GM18870 (cell line): ENCODE measurements at regions not wholly inside any gene's neighbourhood (a gene's known extent, or its start where the extent isn't known, plus 50 kb on each side); places are given as distances from the start of the nearest gene placed in this dataset.
A peak's percentile ranks its signal among the peaks of the same experiment; 100 is the strongest.

ENCODE experiments used
- ATAC-seq: cut with Tn5 transposase; IDR thresholded peaks from one replicate; pipeline ENCODE4 v1.9.1; 2021; ENCODE audit warnings: moderate library complexity; ENCODE audit not compliant: unreplicated experiment

GRCh38 chr16:51359141-51359955 is 208.3 kb upstream of the SALL1 start:
- no peak for ATAC-seq

- no peak for ATAC-seq
These were observed 206.8 kb upstream of the SALL1 start for GRCh38 chr16:51357839-51358238.

- ATAC-seq = no peak
These were observed 204.8 kb upstream of the SALL1 start for GRCh38 chr16:51355875-51356274.

GRCh38 chr16:51355195-51355594 is 204.1 kb upstream of the SALL1 start:
- no peak for ATAC-seq

GRCh38 chr16:51353055-51353454 is 202.0 kb upstream of the SALL1 start:
- ATAC-seq = no peak

GRCh38 chr16:51349626-51350025 is 198.6 kb upstream of the SALL1 start:
- no peak for ATAC-seq

- ATAC-seq = no peak
These were observed 192.3 kb upstream of the SALL1 start for GRCh38 chr16:51343411-51343810.

GRCh38 chr16:51341204-51341603 is 190.1 kb upstream of the SALL1 start:
- ATAC-seq = no peak

GRCh38 chr16:51337662-51338061 is 186.6 kb upstream of the SALL1 start:
- no peak for ATAC-seq

GRCh38 chr16:51328733-51329132 is 177.7 kb upstream of the SALL1 start:
- ATAC-seq = no peak

GRCh38 chr16:51327001-51327400 is 175.9 kb upstream of the SALL1 start:
- no peak for ATAC-seq

GRCh38 chr16:51326131-51326856 is 175.2 kb upstream of the SALL1 start:
- no peak for ATAC-seq

GRCh38 chr16:51321251-51321650 is 170.2 kb upstream of the SALL1 start:
- no peak for ATAC-seq

GRCh38 chr16:51317575-51317974 is 166.5 kb upstream of the SALL1 start:
- no peak for ATAC-seq

GRCh38 chr16:51313198-51313597 is 162.1 kb upstream of the SALL1 start:
- ATAC-seq = no peak

GRCh38 chr16:51312363-51313150 is 161.5 kb upstream of the SALL1 start:
- ATAC-seq = no peak

- no peak for ATAC-seq
These were observed 159.1 kb upstream of the SALL1 start for GRCh38 chr16:51310159-51310558.

GRCh38 chr16:51306886-51307595 is 156.0 kb upstream of the SALL1 start:
- no peak for ATAC-seq

- no peak for ATAC-seq
These were observed 155.0 kb upstream of the SALL1 start for GRCh38 chr16:51306116-51306515.

GRCh38 chr16:51305337-51305736 is 154.3 kb upstream of the SALL1 start:
- ATAC-seq = peak; percentile 53

GRCh38 chr16:51302042-51302441 is 151.0 kb upstream of the SALL1 start:
- ATAC-seq = no peak
